H1 (cell line): ENCODE measurements at regions not wholly inside any gene's neighbourhood (a gene's known extent, or its start where the extent isn't known, plus 50 kb on each side); places are given as distances from the start of the nearest gene placed in this dataset.

Source experiments
- CTCF ChIA-PET: fragments of 300-600 bp; sonication (Branson Sonifier 250); formaldehyde crosslinking; loops from one replicate; lab custom pipeline; 2021; ENCODE audit not compliant: partially characterized antibody; lab: Charles Lee
- POLR2A ChIA-PET: fragments of 300-600 bp; sonication (Branson Sonifier 250); formaldehyde crosslinking; loops from one replicate; lab custom pipeline; 2021; ENCODE audit warnings: inconsistent platforms; ENCODE audit not compliant: partially characterized antibody; lab: Charles Lee
- DNase-seq, 2 experiments: peaks; one replicate each; pipeline versions ENCODE4 v3.0.0 to v3.0.0-alpha.2; 2010 to 2022; ENCODE audit warnings: low spot score in 2 of 2, low read depth in 1 of 2, mixed read lengths in 1 of 2
- FAIRE-seq: peaks from 2 replicates; lab custom pipeline; 2011; peaks lifted over from hg19 to GRCh38; lab: Jason Lieb, UNC
- H2AFZ ChIP-seq: 2 replicates; pipeline ENCODE4 v1.8.1; 2012; ENCODE audit warnings: low read length, inconsistent platforms
- H2AK5ac ChIP-seq: 2 replicates; pipeline ENCODE4 v1.6.1; 2013; ENCODE audit warnings: low read depth, low read length
- H2BK120ac ChIP-seq: replicated peaks from 2 replicates; pipeline ENCODE3; 2013; ENCODE audit warnings: low read depth, low read length, inconsistent platforms
- H2BK12ac ChIP-seq: 2 replicates; pipeline ENCODE4 v1.6.1; 2013; ENCODE audit warnings: low read depth, low read length
- H2BK15ac ChIP-seq: 2 replicates; pipeline ENCODE4 v1.6.1; 2013; ENCODE audit warnings: low read length
- H2BK20ac ChIP-seq: 2 replicates; pipeline ENCODE4 v1.6.1; 2013; ENCODE audit warnings: low read length
- H2BK5ac ChIP-seq: 2 replicates; pipeline ENCODE4 v1.6.1; 2013; ENCODE audit warnings: low read depth, low read length
- H3K14ac ChIP-seq: 2 replicates; pipeline ENCODE4 v1.6.1; 2013; ENCODE audit warnings: inconsistent platforms; ENCODE audit not compliant: insufficient read length
- H3K18ac ChIP-seq: 2 replicates; pipeline ENCODE4 v1.6.1; 2013; ENCODE audit warnings: low read length; ENCODE audit errors: extremely low read depth
- H3K23ac ChIP-seq: 2 replicates; pipeline ENCODE4 v1.6.1; 2013; ENCODE audit warnings: inconsistent platforms; ENCODE audit not compliant: insufficient read length
- H3K23me2 ChIP-seq: 2 replicates; pipeline ENCODE4 v1.6.1; 2013; ENCODE audit warnings: low read depth, low read length
- H3K27ac ChIP-seq: 2 replicates; pipeline ENCODE4 v1.6.1; 2011; ENCODE audit warnings: low read depth, low read length, inconsistent platforms
- H3K27me3 ChIP-seq, 4 experiments: replicated peaks in 1 of 4; 1 replicate in 1 of 4; 2 replicates in 3 of 4; pipeline versions ENCODE4 v1.6.1 to v1.8.1; 2011 to 2013; ENCODE audit warnings: low read length in 3 of 4, mild to moderate bottlenecking in 3 of 4, inconsistent platforms in 2 of 4, mixed read lengths in 2 of 4, moderate library complexity in 1 of 4; ENCODE audit not compliant: control insufficient read depth in 3 of 4, insufficient read depth in 3 of 4; ENCODE audit errors: extremely low read depth in 1 of 4
- H3K36me3 ChIP-seq, 4 experiments: 2 replicates each; pipeline versions ENCODE4 v1.6.1 to v1.8.1; 2011 to 2013; ENCODE audit warnings: mild to moderate bottlenecking in 4 of 4, low read length in 3 of 4, moderate library complexity in 2 of 4, control low read depth in 1 of 4, inconsistent platforms in 1 of 4; ENCODE audit not compliant: insufficient read depth in 4 of 4, control insufficient read depth in 2 of 4
- H3K4ac ChIP-seq: replicated peaks from 2 replicates; pipeline ENCODE3; 2013; ENCODE audit warnings: low read length, low read depth, mixed read lengths, inconsistent platforms; ENCODE audit not compliant: insufficient read length
- H3K4me1 ChIP-seq, 4 experiments: replicated peaks in 1 of 4; 1 replicate in 1 of 4; 2 replicates in 3 of 4; pipeline versions ENCODE4 v1.6.1 to v1.8.1; 2011 to 2013; ENCODE audit warnings: low read length in 3 of 4, inconsistent platforms in 2 of 4, mixed read lengths in 1 of 4; ENCODE audit not compliant: insufficient read depth in 4 of 4, control insufficient read depth in 3 of 4
- H3K4me2 ChIP-seq, 2 experiments: 2 replicates each; pipeline versions ENCODE4 v1.6.1 to v1.8.1; 2011 to 2013; ENCODE audit warnings: low read depth in 2 of 2, low read length in 2 of 2, control low read depth in 1 of 2, inconsistent platforms in 1 of 2, mild to moderate bottlenecking in 1 of 2; ENCODE audit not compliant: insufficient read depth in 1 of 2
- H3K4me3 ChIP-seq, 4 experiments: fragments of 200-600, 300-600 bp in 1 of 4; sonication (generic), shearing (Covaris generic), sonication (Bioruptor Twin) in 1 of 4; 2 replicates each; pipeline versions ENCODE4 v1.5.1 to v1.8.1; 2011 to 2016; ENCODE audit warnings: low read length in 4 of 4, low read depth in 3 of 4, control low read depth in 2 of 4, inconsistent platforms in 2 of 4, mild to moderate bottlenecking in 2 of 4, mixed read lengths in 1 of 4, moderate library complexity in 1 of 4; ENCODE audit not compliant: insufficient read depth in 2 of 4; ENCODE audit errors: extremely low read depth in 1 of 4
- H3K56ac ChIP-seq: replicated peaks from 2 replicates; pipeline ENCODE3; 2013; ENCODE audit warnings: low read depth, mild to moderate bottlenecking, mixed read lengths, low read length, inconsistent platforms; ENCODE audit not compliant: insufficient read length
- H3K79me1 ChIP-seq: 2 replicates; pipeline ENCODE4 v1.6.1; 2013; ENCODE audit warnings: low read depth, low read length, control low read depth
- H3K79me2 ChIP-seq, 2 experiments: 2 replicates each; pipeline versions ENCODE4 v1.6.1 to v1.8.1; 2012 to 2013; ENCODE audit warnings: low read length in 2 of 2, mild to moderate bottlenecking in 2 of 2, inconsistent platforms in 1 of 2; ENCODE audit not compliant: insufficient read depth in 2 of 2, control insufficient read depth in 1 of 2
- H3K9ac ChIP-seq, 4 experiments: replicated peaks in 1 of 4; 1 replicate in 1 of 4; 2 replicates in 3 of 4; pipeline versions ENCODE4 v1.6.1 to v1.8.1; 2011 to 2013; ENCODE audit warnings: low read depth in 3 of 4, low read length in 3 of 4, control low read depth in 2 of 4, mild to moderate bottlenecking in 2 of 4, moderate library complexity in 2 of 4, inconsistent platforms in 1 of 4; ENCODE audit errors: extremely low read depth in 1 of 4
- H3K9me3 ChIP-seq, 2 experiments: 2 replicates each; pipeline versions ENCODE4 v1.6.1 to v1.8.1; 2012 to 2013; ENCODE audit warnings: mild to moderate bottlenecking in 2 of 2, moderate library complexity in 2 of 2, control low read depth in 1 of 2, inconsistent platforms in 1 of 2, low read depth in 1 of 2, low read length in 1 of 2, mixed read lengths in 1 of 2; ENCODE audit not compliant: insufficient read depth in 2 of 2
- H4K20me1 ChIP-seq, 2 experiments: replicated peaks in 1 of 2; 2 replicates each; pipeline versions ENCODE3 to v1.8.1; 2011 to 2013; ENCODE audit warnings: inconsistent platforms in 2 of 2, low read length in 2 of 2, mild to moderate bottlenecking in 1 of 2; ENCODE audit not compliant: insufficient read depth in 2 of 2, control insufficient read depth in 1 of 2
- H4K5ac ChIP-seq: 2 replicates; pipeline ENCODE4 v1.6.1; 2013; ENCODE audit warnings: low read length, low read depth, mixed read lengths, inconsistent platforms; ENCODE audit not compliant: insufficient read length
- H4K8ac ChIP-seq: 2 replicates; pipeline ENCODE4 v1.8.0; 2013; ENCODE audit warnings: mild to moderate bottlenecking, moderate library complexity, low read length, inconsistent platforms; ENCODE audit not compliant: insufficient read depth; ENCODE audit errors: extremely low read depth
- H4K91ac ChIP-seq: replicated peaks from 2 replicates; pipeline ENCODE3; 2013; ENCODE audit warnings: low read length, mixed read lengths, inconsistent platforms; ENCODE audit not compliant: insufficient read length
- CHD2 ChIP-seq: IDR thresholded peaks from 2 replicates; pipeline ENCODE4 v1.6.1; 2012; ENCODE audit warnings: low read length, improper control_type of control experiment
- CTBP2 ChIP-seq: IDR thresholded peaks from 2 replicates; pipeline ENCODE4 v1.7.0; 2011; ENCODE audit warnings: borderline replicate concordance, mild to moderate bottlenecking, moderate library complexity, mixed read lengths, low read length; ENCODE audit not compliant: insufficient read depth, insufficient read length
- FOSL1 ChIP-seq: IDR thresholded peaks from 2 replicates; pipeline ENCODE4 v1.6.1; 2011; ENCODE audit warnings: mild to moderate bottlenecking, low read depth, low read length, moderate library complexity; ENCODE audit not compliant: insufficient read depth
- HDAC2 ChIP-seq, 2 experiments: fragments of 300-600 bp in 1 of 2; sonication (generic) in 1 of 2; IDR thresholded peaks; 2 replicates each; pipeline ENCODE4 v1.6.1; 2011 to 2012; ENCODE audit warnings: low read depth in 2 of 2, low read length in 2 of 2, mild to moderate bottlenecking in 2 of 2, moderate library complexity in 2 of 2, borderline replicate concordance in 1 of 2, inconsistent platforms in 1 of 2
- KDM1A ChIP-seq: fragments of 200-600, 300-600 bp; sonication (generic); IDR thresholded peaks from 2 replicates; pipeline ENCODE4 v1.7.1; 2016; ENCODE audit warnings: mild to moderate bottlenecking, low read length, borderline replicate concordance
- RFX5 ChIP-seq: IDR thresholded peaks from 2 replicates; pipeline ENCODE4 v1.6.1; 2011; ENCODE audit warnings: low read depth, low read length, improper control_type of control experiment, borderline replicate concordance
- SRF ChIP-seq: IDR thresholded peaks from 2 replicates; pipeline ENCODE4 v1.6.1; 2011; ENCODE audit warnings: mild to moderate bottlenecking, low read depth, low read length, moderate library complexity
- WGBS, 2 experiments: shearing (Covaris generic) in 1 of 2; methylation state at CpG; one replicate each; pipeline versions ENCODE4 v1.1.6 to v1.1.7; 2013 to 2015; ENCODE audit warnings: low lambda C conversion rate in 2 of 2, mixed read lengths in 2 of 2, inconsistent platforms in 1 of 2, low coverage in 1 of 2, missing lambda C conversion rate in 1 of 2; ENCODE audit not compliant: insufficient replicate concordance in 2 of 2, insufficient coverage in 1 of 2, insufficient read length in 1 of 2; ENCODE audit errors: extremely low coverage in 1 of 2, missing lambda C conversion rate in 1 of 2; 5-methylcytosine and 5-hydroxymethylcytosine counted together

GRCh38 chr12:25670076-25671055, 117.3 kb upstream of the LMNTD1 start:
- TF ChIP-seq SRF (no peak), HDAC2 (IDR thresholded peaks at IDR 0.05; ENCODE audit: borderline replicate concordance in 1 of 2, low read depth in 2 of 2, low read length in 2 of 2) (no peak), KDM1A (no peak), RFX5 (no peak), CTBP2 (no peak), CHD2 (no peak), FOSL1 (no peak)
- Histone ChIP-seq H3K27me3 (no peaks in the 10 kb centered on the region), H3K36me3 (no peaks in the 10 kb centered on the region), H3K4ac (no peak overlapping the region), H4K20me1 (no peaks in the 10 kb centered on the region), H2BK12ac (no peak overlapping the region), H4K5ac (no peak overlapping the region), H3K9ac (no peak overlapping the region), H3K14ac (no peak overlapping the region), H3K9me3 (no peaks in the 10 kb centered on the region), H3K23me2 (no peaks in the 10 kb centered on the region), H3K23ac (no peak overlapping the region), H2AK5ac (no peak overlapping the region), H2BK5ac (no peak overlapping the region), H4K8ac (no peak overlapping the region), H3K4me1 (peaks cover 0 to 3% (median under 1%) of the 10 kb centered on the region in 4 experiments; a peak in 2 of 7 replicates), H3K79me2 (no peaks in the 10 kb centered on the region), H2AFZ (no peak overlapping the region), H3K4me2 (no peak overlapping the region), H4K91ac (no peak overlapping the region), H3K4me3 (no peak overlapping the region), H3K27ac (no peak overlapping the region), H2BK20ac (no peak overlapping the region), H3K56ac (no peak overlapping the region), H2BK15ac (no peak overlapping the region), H2BK120ac (no peak overlapping the region), H3K79me1 (no peaks in the 10 kb centered on the region), H3K18ac (no peak overlapping the region)
- no peak for FAIRE-seq
- ChIA-PET POLR2A (no interaction called here), CTCF (no interaction called here)
- 90% methylated on average over 5 of the region's 5 CpGs; no CpG with 5 or more reads in 1 of the 2 experiments for WGBS, 2 experiments
- no peak for DNase-seq
